Central memory CD8-positive, alpha-beta T cell (primary cell): ENCODE measurements at regions not wholly inside any gene's neighbourhood (a gene's known extent, or its start where the extent isn't known, plus 50 kb on each side); places are given as distances from the start of the nearest gene placed in this dataset.

Source experiments
- ATAC-seq: fragments of 150-1000 bp; cut with Tn5 transposase; replicated peaks from 2 replicates; pipeline ENCODE4 v1.10.0; 2022; ENCODE audit warnings: mild to moderate bottlenecking, moderate FRiP score, moderate number of reproducible peaks; ENCODE audit not compliant: poor library complexity, severe bottlenecking; ENCODE audit errors: extremely low read depth
- DNase-seq, 2 donors: peaks; one replicate each; pipeline ENCODE4 v3.0.0; 2021; ENCODE audit warnings: low spot score in 2 of 2
- H3K27ac Mint-ChIP-seq: one replicate; pipeline ENCODE4 v1.8.0; 2022; ENCODE audit warnings: low read depth, mild to moderate bottlenecking, moderate library complexity, mixed read lengths
- H3K27me3 Mint-ChIP-seq: one replicate; pipeline ENCODE4 v1.8.0; 2022; ENCODE audit warnings: mixed read lengths
- H3K36me3 Mint-ChIP-seq: one replicate; pipeline ENCODE4 v1.8.0; 2022; ENCODE audit warnings: mild to moderate bottlenecking, moderate library complexity, mixed read lengths; ENCODE audit not compliant: insufficient read depth
- H3K4me1 Mint-ChIP-seq: one replicate; pipeline ENCODE4 v1.8.0; 2022; ENCODE audit warnings: mixed read lengths
- H3K4me3 Mint-ChIP-seq: one replicate; pipeline ENCODE4 v1.8.0; 2022; ENCODE audit warnings: mild to moderate bottlenecking, moderate library complexity, mixed read lengths
- H3K9me3 Mint-ChIP-seq: one replicate; pipeline ENCODE4 v1.8.0; 2022; ENCODE audit warnings: mixed read lengths

DNA sequence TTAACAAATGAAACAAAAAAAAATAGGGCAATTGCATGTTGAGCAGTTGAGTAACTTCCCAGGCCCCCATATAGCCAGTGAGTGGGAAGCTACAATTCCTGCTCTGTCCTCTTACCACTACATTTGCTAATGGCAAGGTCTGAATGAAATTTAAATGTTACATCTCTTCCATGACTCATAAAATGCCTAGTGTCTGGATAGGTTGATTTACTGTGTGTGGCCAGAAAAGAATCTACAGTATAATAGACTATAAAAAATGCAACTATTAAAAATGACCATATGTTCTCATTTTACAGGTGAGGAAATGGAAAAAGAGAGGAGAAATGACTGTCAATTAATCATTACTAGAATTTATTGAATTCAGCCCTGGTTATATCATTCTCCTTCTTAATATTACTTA, 1199.3 kb downstream of the CDH11 start:
- no peak for ATAC-seq
- no peaks in the 10 kb centered on the region for H3K27me3 Mint-ChIP-seq
- no peak overlapping the region for H3K4me3 Mint-ChIP-seq
- no peak overlapping the region for H3K27ac Mint-ChIP-seq
- H3K9me3 Mint-ChIP-seq = peaks cover 21% of the 10 kb centered on the region
- peaks cover 1% of the 10 kb centered on the region for H3K36me3 Mint-ChIP-seq
- DNase-seq = no peak
- H3K4me1 Mint-ChIP-seq = no peaks in the 10 kb centered on the region

DNA sequence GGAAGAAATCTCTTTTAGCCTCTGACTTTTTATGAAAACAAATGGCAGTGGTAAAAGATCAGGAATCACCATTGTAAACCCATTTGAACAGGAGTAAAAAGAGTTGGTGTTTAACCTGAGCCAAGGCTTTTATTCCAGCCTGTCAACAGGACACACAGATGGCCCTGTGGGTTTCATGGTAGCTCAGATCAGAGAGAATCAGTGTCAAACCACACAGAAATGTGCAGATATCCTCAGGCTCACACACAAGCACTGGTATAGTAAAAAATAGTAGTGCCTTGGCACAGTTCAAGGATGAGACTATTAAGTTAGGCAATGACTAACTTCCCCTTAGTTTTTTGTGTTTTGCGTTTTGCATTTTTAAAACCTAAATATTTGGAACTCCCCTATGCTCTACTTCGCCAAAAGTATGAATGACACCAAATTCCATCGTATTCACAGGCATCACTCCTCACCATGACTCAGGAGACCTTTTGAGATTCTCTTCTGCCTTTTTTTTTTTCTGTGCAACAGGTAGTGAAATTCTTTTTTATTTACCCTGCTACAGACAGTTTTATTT, 1200.0 kb downstream of the CDH11 start:
- DNase-seq = no peak
- Mint-ChIP-seq H3K36me3 (peaks cover 1% of the 10 kb centered on the region), H3K9me3 (peaks cover 28% of the 10 kb centered on the region), H3K27ac (no peak overlapping the region), H3K27me3 (no peaks in the 10 kb centered on the region), H3K4me1 (no peaks in the 10 kb centered on the region), H3K4me3 (no peak overlapping the region)
- ATAC-seq = no peak

DNA sequence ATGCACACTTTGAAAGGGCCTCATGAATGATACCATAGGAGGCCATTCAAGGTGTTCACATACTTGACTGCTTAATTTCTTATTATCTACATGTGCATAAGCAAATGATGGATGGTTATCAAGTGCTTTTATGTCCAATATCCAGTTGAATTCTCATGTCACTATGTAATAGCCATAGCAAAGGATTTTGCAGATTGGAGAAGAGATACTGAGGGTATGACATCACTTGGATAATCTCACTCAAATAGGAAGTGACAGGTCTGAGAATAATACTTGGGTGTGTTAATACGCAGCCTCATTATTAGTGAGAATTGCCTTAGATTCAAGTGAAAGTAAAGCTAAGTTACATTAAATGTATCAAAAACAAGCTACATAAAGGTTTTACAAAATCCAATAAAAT, 1208.6 kb downstream of the CDH11 start:
- H3K9me3 Mint-ChIP-seq = peaks cover 37% of the 10 kb centered on the region
- no peaks in the 10 kb centered on the region for H3K36me3 Mint-ChIP-seq
- H3K27me3 Mint-ChIP-seq = no peaks in the 10 kb centered on the region
- no peak for DNase-seq
- no peak overlapping the region for H3K27ac Mint-ChIP-seq
- no peak for ATAC-seq
- no peak overlapping the region for H3K4me3 Mint-ChIP-seq
- no peaks in the 10 kb centered on the region for H3K4me1 Mint-ChIP-seq

DNA sequence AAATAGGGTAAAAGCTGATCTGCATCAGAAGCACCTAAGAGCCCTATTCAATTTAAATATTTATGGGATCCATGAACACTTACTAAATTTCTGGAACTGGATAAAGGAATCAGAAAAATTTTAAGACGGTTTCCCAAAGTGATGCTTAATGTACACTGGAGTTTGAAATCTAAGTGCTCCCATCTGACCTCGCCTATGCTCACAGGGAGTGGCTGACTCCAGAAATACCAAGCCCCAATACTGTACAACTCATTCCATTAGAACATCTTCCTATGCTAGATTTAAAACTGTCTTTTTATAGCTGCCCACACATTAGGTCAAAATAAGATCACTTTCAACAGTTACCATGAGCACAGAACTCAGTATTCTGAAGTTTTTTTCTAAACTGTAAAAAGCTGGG, 1214.6 kb downstream of the CDH11 start:
- no peaks in the 10 kb centered on the region for H3K36me3 Mint-ChIP-seq
- no peaks in the 10 kb centered on the region for H3K27me3 Mint-ChIP-seq
- no peak overlapping the region for H3K27ac Mint-ChIP-seq
- peaks cover 37% of the 10 kb centered on the region for H3K9me3 Mint-ChIP-seq
- H3K4me1 Mint-ChIP-seq = no peaks in the 10 kb centered on the region
- no peak for ATAC-seq
- no peak overlapping the region for H3K4me3 Mint-ChIP-seq
- no peak for DNase-seq

DNA sequence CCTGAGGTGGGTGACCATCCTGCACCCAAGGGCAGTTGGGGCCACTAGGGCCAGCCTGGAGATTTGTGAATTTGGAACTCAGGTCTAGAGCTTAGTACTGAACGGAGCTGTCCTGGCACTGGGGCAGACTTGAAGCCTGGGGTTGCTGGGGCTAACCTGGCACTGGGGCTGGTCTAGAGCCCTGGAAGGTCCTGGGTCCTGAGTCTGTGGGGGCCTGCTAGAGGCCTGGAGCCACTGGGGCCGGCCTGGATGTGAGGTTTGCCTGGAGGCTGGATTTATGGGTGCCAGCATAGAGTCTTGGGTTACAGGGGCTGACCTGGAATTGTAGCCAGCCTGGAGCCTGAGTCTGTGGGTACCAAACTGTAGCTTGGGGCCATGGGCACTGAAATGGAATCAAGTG, 1216.9 kb downstream of the CDH11 start:
- Mint-ChIP-seq H3K4me1 (no peaks in the 10 kb centered on the region), H3K27me3 (no peaks in the 10 kb centered on the region), H3K4me3 (no peak overlapping the region), H3K36me3 (no peaks in the 10 kb centered on the region), H3K9me3 (peaks cover 31% of the 10 kb centered on the region), H3K27ac (no peak overlapping the region)
- no peak for DNase-seq
- ATAC-seq = no peak

DNA sequence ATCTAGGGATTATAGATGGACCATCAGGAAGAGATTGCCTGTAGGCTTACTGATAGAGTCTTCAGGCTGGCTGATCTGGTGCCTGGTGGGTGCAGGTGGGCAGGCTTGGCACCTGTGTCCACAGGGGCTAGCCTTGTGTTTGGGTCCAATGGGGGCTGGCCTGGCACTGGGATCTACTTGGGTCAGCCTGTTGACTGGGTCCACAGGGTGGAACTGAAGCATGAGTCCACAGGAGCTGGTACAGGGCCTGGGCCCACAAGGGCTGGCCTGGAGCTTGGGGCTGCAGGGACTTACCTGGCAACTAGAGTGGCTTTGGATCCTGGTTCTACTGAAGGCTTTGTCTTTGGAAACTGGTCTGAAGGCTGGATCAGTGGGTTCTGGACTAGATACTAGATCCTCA, 1217.7 kb downstream of the CDH11 start:
- DNase-seq (no peak), ATAC-seq (no peak)
- no peaks in the 10 kb centered on the region for H3K36me3 Mint-ChIP-seq
- no peaks in the 10 kb centered on the region for H3K27me3 Mint-ChIP-seq
- no peaks in the 10 kb centered on the region for H3K4me1 Mint-ChIP-seq
- peaks cover 27% of the 10 kb centered on the region for H3K9me3 Mint-ChIP-seq
- no peak overlapping the region for H3K27ac Mint-ChIP-seq
- no peak overlapping the region for H3K4me3 Mint-ChIP-seq

DNA sequence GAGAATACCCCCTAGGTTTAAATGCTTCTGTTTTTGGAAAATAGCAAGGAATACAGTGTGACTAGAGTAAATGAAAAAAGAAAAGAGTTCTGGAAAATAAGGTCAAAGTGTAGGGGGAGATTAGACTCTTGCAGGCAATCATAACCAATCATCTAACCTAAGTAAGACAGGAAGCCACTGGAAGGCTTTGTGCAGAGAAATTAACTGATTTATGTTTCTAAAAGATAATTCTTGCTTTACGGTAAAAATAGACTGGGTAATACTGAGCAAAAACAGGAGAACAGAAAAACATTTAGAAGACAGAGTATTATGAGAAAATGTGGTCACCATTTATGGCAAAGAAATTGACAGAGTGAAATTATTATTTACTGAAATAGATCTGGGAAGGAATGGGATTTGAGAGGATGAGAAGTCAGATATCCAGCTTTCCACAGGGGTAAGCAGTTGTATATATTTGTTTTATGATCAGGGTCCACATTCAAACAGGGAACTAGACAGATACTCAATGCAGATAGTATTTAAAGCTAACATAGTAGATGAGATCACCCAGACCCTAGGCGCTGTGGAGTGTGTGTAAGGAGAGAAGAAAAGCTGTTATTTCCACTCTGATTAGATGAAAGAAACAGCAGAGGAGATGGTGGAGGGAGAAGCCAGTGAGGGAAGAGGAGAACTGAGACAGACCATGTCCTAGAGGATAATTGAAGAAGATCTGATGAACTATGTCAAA, 1225.3 kb downstream of the CDH11 start:
- ATAC-seq = no peak
- H3K27ac Mint-ChIP-seq = no peak overlapping the region

DNA sequence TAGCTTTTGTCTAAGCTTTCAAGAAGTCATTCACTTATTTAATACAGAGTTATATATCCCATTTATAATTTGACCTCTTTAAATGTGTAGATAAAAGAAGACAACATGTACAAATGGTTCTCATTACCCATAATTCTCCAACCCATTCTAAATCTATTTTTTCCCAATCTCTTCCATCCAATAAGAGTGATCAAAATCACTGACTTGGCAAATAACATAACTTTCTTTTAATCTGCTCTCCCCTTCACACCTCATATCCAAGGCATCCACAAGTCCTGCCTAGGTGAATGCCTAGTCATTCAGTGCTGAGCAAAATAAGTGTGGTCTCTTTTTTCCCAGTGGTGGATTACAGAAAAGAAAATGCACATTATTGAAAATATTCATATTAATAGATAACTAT, 1231.1 kb downstream of the CDH11 start:
- Mint-ChIP-seq H3K36me3 (no peaks in the 10 kb centered on the region), H3K9me3 (peaks cover 30% of the 10 kb centered on the region), H3K27me3 (no peaks in the 10 kb centered on the region), H3K4me3 (no peak overlapping the region), H3K4me1 (no peaks in the 10 kb centered on the region), H3K27ac (no peak overlapping the region)
- ATAC-seq = no peak
- no peak for DNase-seq

More for the DNA sequence above, 1225.3 kb downstream of the CDH11 start:
- no peaks in the 10 kb centered on the region for H3K27me3 Mint-ChIP-seq
- H3K4me1 Mint-ChIP-seq = no peaks in the 10 kb centered on the region
- DNase-seq = no peak
- no peak overlapping the region for H3K4me3 Mint-ChIP-seq
- no peaks in the 10 kb centered on the region for H3K36me3 Mint-ChIP-seq
- H3K9me3 Mint-ChIP-seq = peaks cover 10% of the 10 kb centered on the region

DNA sequence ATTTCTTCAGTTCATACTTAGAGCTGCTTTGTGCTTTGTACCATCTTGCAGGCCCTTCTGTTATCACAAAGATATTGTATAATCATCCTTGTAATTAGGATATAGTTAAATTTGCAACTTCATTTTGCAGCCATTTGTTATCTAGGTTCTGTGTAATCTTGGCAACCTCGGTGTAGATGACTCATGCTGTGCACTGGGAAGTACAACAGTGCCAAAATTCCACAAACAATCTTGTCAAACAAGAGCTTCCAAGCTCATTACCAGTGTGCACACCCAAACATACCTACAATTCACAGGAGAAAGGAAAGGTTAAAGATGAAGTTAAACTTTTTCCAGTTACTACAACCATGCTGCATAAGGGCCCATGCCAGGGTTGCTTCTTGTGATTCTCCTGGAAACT, 1231.8 kb downstream of the CDH11 start:
- Mint-ChIP-seq H3K9me3 (peaks cover 30% of the 10 kb centered on the region), H3K27me3 (no peaks in the 10 kb centered on the region), H3K4me3 (no peak overlapping the region), H3K27ac (no peak overlapping the region), H3K36me3 (no peaks in the 10 kb centered on the region), H3K4me1 (no peaks in the 10 kb centered on the region)
- no peak for ATAC-seq
- DNase-seq = no peak

DNA sequence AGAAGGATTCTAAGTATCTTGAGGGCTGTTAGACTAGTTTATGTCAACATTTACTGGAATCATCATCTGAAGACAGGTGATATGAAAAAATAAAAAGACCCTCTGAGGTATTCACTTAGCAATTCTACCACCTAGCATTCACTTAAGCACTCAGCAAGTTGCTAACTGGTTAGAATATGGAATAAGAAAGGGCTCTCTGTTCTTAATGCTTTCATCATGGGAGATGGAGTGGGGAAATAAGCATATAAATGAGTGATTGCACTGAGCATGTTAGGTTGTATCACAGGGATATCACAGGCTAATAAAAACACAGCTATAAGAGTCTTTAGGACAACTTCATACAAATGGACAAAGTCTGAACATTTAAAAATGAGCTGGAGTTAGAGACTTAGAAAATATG, 1238.8 kb downstream of the CDH11 start:
- H3K4me1 Mint-ChIP-seq = no peaks in the 10 kb centered on the region
- peaks cover 30% of the 10 kb centered on the region for H3K9me3 Mint-ChIP-seq
- no peak overlapping the region for H3K27ac Mint-ChIP-seq
- ATAC-seq = no peak
- H3K27me3 Mint-ChIP-seq = no peaks in the 10 kb centered on the region
- H3K4me3 Mint-ChIP-seq = no peak overlapping the region
- DNase-seq = no peak
- no peaks in the 10 kb centered on the region for H3K36me3 Mint-ChIP-seq

DNA sequence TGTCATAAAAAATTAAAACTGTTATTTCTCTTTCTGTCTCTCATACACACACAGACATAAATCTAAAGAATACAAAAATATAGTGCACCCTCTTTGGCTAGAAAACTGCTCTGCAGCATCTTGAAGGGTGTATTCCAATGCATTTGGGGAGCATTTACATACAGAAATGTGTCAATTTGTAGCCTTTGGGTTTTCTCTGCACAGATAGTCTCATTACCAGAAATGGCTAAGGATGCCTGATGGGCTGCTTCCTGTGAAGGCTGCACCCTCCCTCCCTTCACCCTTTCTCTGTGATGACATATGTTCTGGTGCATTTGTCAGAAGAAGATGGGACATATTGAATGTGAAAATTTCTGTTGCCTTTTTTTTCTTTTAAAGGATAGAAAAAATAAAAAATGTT, 1239.3 kb downstream of the CDH11 start:
- Mint-ChIP-seq H3K4me3 (no peak overlapping the region), H3K27ac (no peak overlapping the region), H3K4me1 (no peaks in the 10 kb centered on the region), H3K9me3 (peaks cover 30% of the 10 kb centered on the region), H3K36me3 (no peaks in the 10 kb centered on the region), H3K27me3 (no peaks in the 10 kb centered on the region)
- no peak for ATAC-seq
- no peak for DNase-seq

DNA sequence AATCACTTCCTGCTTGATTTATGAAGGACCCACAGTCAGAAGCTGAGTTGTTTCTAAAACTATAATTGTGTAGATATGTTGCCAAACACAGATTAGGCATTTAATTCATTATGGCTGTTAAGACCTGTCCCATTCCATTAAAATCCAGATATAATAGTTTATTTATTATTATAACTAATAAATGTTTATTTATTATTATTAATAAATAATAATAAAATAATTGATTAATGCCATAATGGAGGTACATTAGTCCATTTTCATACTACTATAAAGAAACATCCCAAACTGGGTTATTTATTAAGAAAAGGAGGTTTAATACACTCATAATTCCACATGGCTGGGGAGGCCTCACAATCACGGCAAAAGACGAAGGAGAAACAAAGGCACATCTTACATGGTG, 1240.9 kb downstream of the CDH11 start:
- Mint-ChIP-seq H3K36me3 (no peaks in the 10 kb centered on the region), H3K4me3 (no peak overlapping the region), H3K4me1 (no peaks in the 10 kb centered on the region), H3K27ac (no peak overlapping the region), H3K9me3 (peaks cover 26% of the 10 kb centered on the region), H3K27me3 (no peaks in the 10 kb centered on the region)
- ATAC-seq = no peak
- DNase-seq = no peak

DNA sequence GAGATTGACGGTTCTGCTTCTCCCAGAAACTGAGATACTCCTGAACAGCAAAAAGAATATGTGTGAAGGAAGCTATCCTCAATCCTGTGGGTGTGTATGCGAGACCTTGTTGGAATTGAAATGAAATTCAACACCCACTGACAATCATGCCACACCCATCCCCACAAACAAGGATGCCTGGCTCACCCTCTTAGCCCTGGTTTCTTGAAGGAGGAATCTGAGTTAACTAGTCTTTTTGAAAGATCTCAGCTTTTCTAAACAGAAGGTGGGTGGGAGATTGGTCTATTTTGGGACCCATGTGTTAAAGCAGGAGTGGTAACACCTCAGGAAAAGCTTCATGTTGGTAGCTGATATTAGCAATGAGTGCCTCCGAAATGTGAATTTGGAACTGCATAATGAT, 1244.5 kb downstream of the CDH11 start:
- Mint-ChIP-seq H3K4me1 (no peaks in the 10 kb centered on the region), H3K36me3 (no peaks in the 10 kb centered on the region), H3K27ac (no peak overlapping the region)

More for the DNA sequence above, 1244.5 kb downstream of the CDH11 start:
- Mint-ChIP-seq H3K27me3 (no peaks in the 10 kb centered on the region), H3K4me3 (no peak overlapping the region), H3K9me3 (peaks cover 20% of the 10 kb centered on the region)
- ATAC-seq (no peak), DNase-seq (no peak)
